CD4-positive, alpha-beta memory T cell (primary cell): ENCODE measurements at regions not wholly inside any gene's neighbourhood (a gene's known extent, or its start where the extent isn't known, plus 50 kb on each side); places are given as distances from the start of the nearest gene placed in this dataset.

Source experiments
- CTCF ChIA-PET: fragments of 350-600 bp; sonication (Branson Sonifier 250); formaldehyde crosslinking; loops from one replicate; lab custom pipeline; 2021; ENCODE audit warnings: inconsistent platforms; ENCODE audit not compliant: partially characterized antibody; lab: Charles Lee
- POLR2A ChIA-PET: fragments of 350-600 bp; sonication (Branson Sonifier 250); formaldehyde crosslinking; loops from one replicate; lab custom pipeline; 2021; ENCODE audit not compliant: partially characterized antibody; lab: Charles Lee
- DNase-seq, 5 donors: peaks; one replicate each; pipeline versions ENCODE4 v3.0.0 to v3.0.0-alpha.2; 2020 to 2022; ENCODE audit warnings: mixed read lengths in 1 of 5
- H3K27ac ChIP-seq: one replicate; pipeline ENCODE4 v1.7.0; 2013; ENCODE audit warnings: low read depth, low read length
- H3K27me3 ChIP-seq: 2 replicates; pipeline ENCODE4 v1.7.0; 2013; ENCODE audit warnings: mild to moderate bottlenecking, low read length, moderate library complexity; ENCODE audit not compliant: insufficient read depth
- H3K36me3 ChIP-seq: 2 replicates; pipeline ENCODE4 v1.7.0; 2013; ENCODE audit warnings: mild to moderate bottlenecking, low read length, moderate library complexity; ENCODE audit not compliant: insufficient read depth
- H3K4me1 ChIP-seq: 2 replicates; pipeline ENCODE4 v1.7.0; 2013; ENCODE audit warnings: mild to moderate bottlenecking, low read length, moderate library complexity; ENCODE audit not compliant: insufficient read depth
- H3K4me3 ChIP-seq, 2 donors: one replicate each; pipeline ENCODE4 v1.7.0; 2013; ENCODE audit warnings: low read length in 2 of 2, mild to moderate bottlenecking in 1 of 2
- H3K9me3 ChIP-seq, 2 donors: one replicate each; pipeline ENCODE4 v1.7.0; 2013; ENCODE audit warnings: low read length in 2 of 2, control low read depth in 1 of 2; ENCODE audit not compliant: control insufficient read depth in 1 of 2
- H3K27ac Mint-ChIP-seq, 7 donors: one replicate each; pipeline ENCODE4 v1.8.0; 2020 to 2021; ENCODE audit warnings: mixed read lengths in 7 of 7, mild to moderate bottlenecking in 6 of 7, inconsistent platforms in 3 of 7, moderate library complexity in 3 of 7
- H3K27me3 Mint-ChIP-seq, 2 donors: one replicate each; pipeline ENCODE4 v1.8.0; 2020 to 2021; ENCODE audit warnings: mixed read lengths in 2 of 2
- H3K36me3 Mint-ChIP-seq, 2 donors: one replicate each; pipeline ENCODE4 v1.8.0; 2020 to 2021; ENCODE audit warnings: mixed read lengths in 2 of 2, inconsistent platforms in 1 of 2, mild to moderate bottlenecking in 1 of 2
- H3K4me1 Mint-ChIP-seq, 4 donors: one replicate each; pipeline ENCODE4 v1.8.0; 2020 to 2021; ENCODE audit warnings: mixed read lengths in 4 of 4, mild to moderate bottlenecking in 1 of 4
- H3K4me3 Mint-ChIP-seq, 8 donors: one replicate each; pipeline ENCODE4 v1.8.0; 2020 to 2021; ENCODE audit warnings: mixed read lengths in 8 of 8, mild to moderate bottlenecking in 7 of 8, moderate library complexity in 6 of 8, inconsistent platforms in 3 of 8
- H3K9me3 Mint-ChIP-seq, 8 donors: one replicate each; pipeline ENCODE4 v1.8.0; 2020 to 2021; ENCODE audit warnings: mixed read lengths in 8 of 8, mild to moderate bottlenecking in 5 of 8, inconsistent platforms in 3 of 8, moderate library complexity in 1 of 8
- intact Hi-C: fragments of 100-400 bp; cut with micrococcal nuclease; formaldehyde crosslinking; loops from one replicate; pipeline ENCODE4 v1.15.1; 2023

- no peak overlapping the region for H3K27ac Mint-ChIP-seq
- no peaks in the 10 kb centered on the region for H3K27me3 Mint-ChIP-seq
- POLR2A ChIA-PET = no interaction called here
- Histone ChIP-seq H3K9me3 (no peaks in the 10 kb centered on the region), H3K27ac (no peak overlapping the region), H3K4me1 (no peaks in the 10 kb centered on the region), H3K4me3 (no peak overlapping the region), H3K36me3 (no peaks in the 10 kb centered on the region), H3K27me3 (no peaks in the 10 kb centered on the region)
- no peak overlapping the region for H3K4me3 Mint-ChIP-seq
- intact Hi-C loops = no loop called here
- CTCF ChIA-PET = no interaction called here
- no peak for DNase-seq
- no peaks in the 10 kb centered on the region for H3K4me1 Mint-ChIP-seq
- H3K9me3 Mint-ChIP-seq = peaks cover 0 to 18% (median 6%) of the 10 kb centered on the region in 8 donors
- no peaks in the 10 kb centered on the region for H3K36me3 Mint-ChIP-seq
Measured at GRCh38 chr2:116645155-116645554, 1169.3 kb upstream of the DDX18 start.

GRCh38 chr2:116668691-116669090, 1145.8 kb upstream of the DDX18 start:
- Mint-ChIP-seq H3K36me3 (no peaks in the 10 kb centered on the region), H3K4me1 (no peaks in the 10 kb centered on the region), H3K27me3 (no peaks in the 10 kb centered on the region), H3K27ac (no peak overlapping the region), H3K9me3 (peaks cover 0 to 28% (median 13%) of the 10 kb centered on the region in 8 donors), H3K4me3 (no peak overlapping the region)
- Histone ChIP-seq H3K36me3 (no peaks in the 10 kb centered on the region), H3K4me3 (no peak overlapping the region), H3K27me3 (no peaks in the 10 kb centered on the region), H3K9me3 (no peaks in the 10 kb centered on the region), H3K4me1 (no peaks in the 10 kb centered on the region), H3K27ac (no peak overlapping the region)
- DNase-seq = no peak
- ChIA-PET POLR2A (no interaction called here), CTCF (no interaction called here)
- intact Hi-C loops = no loop called here

- POLR2A ChIA-PET = no interaction called here
- H3K9me3 ChIP-seq = no peaks in the 10 kb centered on the region
- H3K27me3 ChIP-seq = no peaks in the 10 kb centered on the region
- Mint-ChIP-seq H3K36me3 (no peaks in the 10 kb centered on the region), H3K27me3 (no peaks in the 10 kb centered on the region), H3K27ac (no peak overlapping the region), H3K4me1 (no peaks in the 10 kb centered on the region), H3K9me3 (peaks cover 0 to 28% (median 12%) of the 10 kb centered on the region in 8 donors), H3K4me3 (no peak overlapping the region)
- H3K36me3 ChIP-seq = no peaks in the 10 kb centered on the region
- DNase-seq = no peak
- H3K4me3 ChIP-seq = no peak overlapping the region
- no peaks in the 10 kb centered on the region for H3K4me1 ChIP-seq
- CTCF ChIA-PET = no interaction called here
- intact Hi-C loops = no loop called here
- no peak overlapping the region for H3K27ac ChIP-seq
Measured at GRCh38 chr2:116669782-116670181, 1144.7 kb upstream of the DDX18 start.

GRCh38 chr2:116674188-116674587, 1140.3 kb upstream of the DDX18 start:
- H3K4me1 Mint-ChIP-seq = no peaks in the 10 kb centered on the region
- Histone ChIP-seq H3K4me3 (no peak overlapping the region), H3K36me3 (no peaks in the 10 kb centered on the region), H3K9me3 (no peaks in the 10 kb centered on the region), H3K27me3 (no peaks in the 10 kb centered on the region), H3K4me1 (no peaks in the 10 kb centered on the region), H3K27ac (no peak overlapping the region)
- H3K27me3 Mint-ChIP-seq = no peaks in the 10 kb centered on the region
- no peak overlapping the region for H3K27ac Mint-ChIP-seq
- no peak for DNase-seq
- POLR2A ChIA-PET = no interaction called here
- H3K4me3 Mint-ChIP-seq = no peak overlapping the region
- peaks cover 0 to 33% (median 9%) of the 10 kb centered on the region in 8 donors for H3K9me3 Mint-ChIP-seq
- no peaks in the 10 kb centered on the region for H3K36me3 Mint-ChIP-seq
- CTCF ChIA-PET = no interaction called here
- intact Hi-C loops = no loop called here

GRCh38 chr2:116676776-116677175, 1137.7 kb upstream of the DDX18 start:
- no peak overlapping the region for H3K27ac Mint-ChIP-seq
- Histone ChIP-seq H3K27ac (no peak overlapping the region), H3K4me3 (no peak overlapping the region), H3K27me3 (no peaks in the 10 kb centered on the region), H3K4me1 (no peaks in the 10 kb centered on the region), H3K36me3 (no peaks in the 10 kb centered on the region), H3K9me3 (peaks cover 0 to 4% of the 10 kb centered on the region in 2 donors)
- H3K4me1 Mint-ChIP-seq = no peaks in the 10 kb centered on the region
- no peak overlapping the region for H3K4me3 Mint-ChIP-seq
- POLR2A ChIA-PET = no interaction called here
- intact Hi-C loops = no loop called here
- CTCF ChIA-PET = no interaction called here
- no peak for DNase-seq
- H3K9me3 Mint-ChIP-seq = peaks cover 0 to 37% (median 6%) of the 10 kb centered on the region in 8 donors
- no peaks in the 10 kb centered on the region for H3K36me3 Mint-ChIP-seq
- no peaks in the 10 kb centered on the region for H3K27me3 Mint-ChIP-seq

GRCh38 chr2:116680256-116680936, 1134.1 kb upstream of the DDX18 start:
- H3K27ac ChIP-seq = no peak overlapping the region
- peaks cover 0 to 24% (median 6%) of the 10 kb centered on the region in 8 donors for H3K9me3 Mint-ChIP-seq
- DNase-seq = no peak
- no peak overlapping the region for H3K4me3 ChIP-seq
- ChIA-PET CTCF (no interaction called here), POLR2A (no interaction called here)
- H3K36me3 ChIP-seq = no peaks in the 10 kb centered on the region
- H3K9me3 ChIP-seq = peaks cover 0 to 4% of the 10 kb centered on the region in 2 donors
- no peak overlapping the region for H3K4me3 Mint-ChIP-seq
- no peaks in the 10 kb centered on the region for H3K4me1 Mint-ChIP-seq
- intact Hi-C loops = no loop called here
- no peaks in the 10 kb centered on the region for H3K4me1 ChIP-seq
- no peaks in the 10 kb centered on the region for H3K27me3 Mint-ChIP-seq
- H3K36me3 Mint-ChIP-seq = no peaks in the 10 kb centered on the region
- no peak overlapping the region for H3K27ac Mint-ChIP-seq
- no peaks in the 10 kb centered on the region for H3K27me3 ChIP-seq

GRCh38 chr2:116687371-116687770, 1127.1 kb upstream of the DDX18 start:
- no peak overlapping the region for H3K4me3 Mint-ChIP-seq
- ChIA-PET POLR2A (no interaction called here), CTCF (no interaction called here)
- no peaks in the 10 kb centered on the region for H3K9me3 ChIP-seq
- H3K4me3 ChIP-seq = no peak overlapping the region
- H3K27me3 Mint-ChIP-seq = no peaks in the 10 kb centered on the region
- H3K9me3 Mint-ChIP-seq = peaks cover 0 to 8% (median 6%) of the 10 kb centered on the region in 8 donors
- intact Hi-C loops = no loop called here
- H3K36me3 Mint-ChIP-seq = no peaks in the 10 kb centered on the region
- H3K27ac Mint-ChIP-seq = no peak overlapping the region
- no peaks in the 10 kb centered on the region for H3K27me3 ChIP-seq
- no peak overlapping the region for H3K27ac ChIP-seq
- H3K4me1 Mint-ChIP-seq = no peaks in the 10 kb centered on the region
- H3K4me1 ChIP-seq = no peaks in the 10 kb centered on the region
- no peak for DNase-seq
- no peaks in the 10 kb centered on the region for H3K36me3 ChIP-seq
